ENCODE measurements at regions not wholly inside any gene's neighbourhood (a gene's known extent, or its start where the extent isn't known, plus 50 kb on each side); places are given as distances from the start of the nearest gene placed in this dataset.

DNA sequence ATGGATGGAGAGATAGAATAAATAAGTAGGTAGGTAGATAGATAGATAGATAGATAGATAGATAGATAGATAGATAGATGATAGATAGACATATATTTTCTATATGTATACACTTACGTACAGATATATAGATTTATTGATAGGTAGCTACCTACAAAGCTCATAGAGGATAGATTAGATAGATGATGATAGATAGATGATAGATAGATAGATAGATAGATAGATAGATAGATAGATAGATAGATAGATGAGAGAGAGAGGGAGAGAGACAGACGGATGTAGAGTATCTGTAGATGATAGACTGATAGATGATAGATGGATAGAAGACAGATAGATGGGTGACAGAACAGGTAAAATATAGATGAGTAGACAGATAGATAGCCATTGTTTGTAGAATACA, 191.3 kb upstream of the PFKP start:
- WGBS, 2 donors (ENCODE audit: low coverage in 1 of 2): 73 to 87% methylated on average over 2 of the region's 2 CpGs

DNA sequence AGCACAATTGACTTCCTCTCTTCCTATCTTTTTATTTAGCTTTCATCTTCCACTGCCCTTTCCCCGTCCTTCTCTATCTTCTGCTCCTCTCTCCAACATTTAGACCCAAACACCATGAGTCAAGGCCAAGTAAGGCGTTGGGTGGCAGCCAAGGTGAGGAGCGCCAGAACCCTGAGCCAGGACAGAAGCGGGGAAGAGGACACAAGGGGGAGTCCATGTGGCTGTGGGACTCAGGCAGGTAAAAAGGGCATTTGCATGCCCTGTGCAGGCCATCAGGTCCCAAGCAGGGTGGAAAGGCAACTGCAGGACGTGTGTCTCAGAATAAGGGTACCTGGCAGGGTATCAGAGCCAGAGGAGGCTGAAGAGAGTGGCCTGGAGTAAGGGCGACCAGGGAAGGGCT, 192.4 kb upstream of the PFKP start:
- 0 to 55% methylated on average over 1 to 6 of the region's 6 CpGs for WGBS, 2 donors (ENCODE audit: low coverage in 1 of 2)
- no peaks in the 10 kb centered on the region for H3K4me1 ChIP-seq
- in situ Hi-C loops (cut with MboI; ENCODE audit: low pct_ligation_motif_present in 1 of 4, low pct_unique_long_range_greater_than_20kb in 1 of 4, low sequenced_read_pairs in 3 of 4) (no loop called here), intact Hi-C loops (cut with DNase I; ENCODE audit: low total_unique reads) (no loop called here)
- H3K36me3 ChIP-seq: no peaks in the 10 kb centered on the region
- H3K9me3 ChIP-seq: no peaks in the 10 kb centered on the region
- no peak for TF ChIP-seq EP300 (IDR thresholded peaks at IDR 0.05; ENCODE audit: low read depth)
- TF ChIP-seq POLR2AphosphoS5 (IDR thresholded peaks at IDR 0.05): no peak
- no peak for TF ChIP-seq POLR2A (IDR thresholded peaks at IDR 0.05)
- TF ChIP-seq, protein P1, sequence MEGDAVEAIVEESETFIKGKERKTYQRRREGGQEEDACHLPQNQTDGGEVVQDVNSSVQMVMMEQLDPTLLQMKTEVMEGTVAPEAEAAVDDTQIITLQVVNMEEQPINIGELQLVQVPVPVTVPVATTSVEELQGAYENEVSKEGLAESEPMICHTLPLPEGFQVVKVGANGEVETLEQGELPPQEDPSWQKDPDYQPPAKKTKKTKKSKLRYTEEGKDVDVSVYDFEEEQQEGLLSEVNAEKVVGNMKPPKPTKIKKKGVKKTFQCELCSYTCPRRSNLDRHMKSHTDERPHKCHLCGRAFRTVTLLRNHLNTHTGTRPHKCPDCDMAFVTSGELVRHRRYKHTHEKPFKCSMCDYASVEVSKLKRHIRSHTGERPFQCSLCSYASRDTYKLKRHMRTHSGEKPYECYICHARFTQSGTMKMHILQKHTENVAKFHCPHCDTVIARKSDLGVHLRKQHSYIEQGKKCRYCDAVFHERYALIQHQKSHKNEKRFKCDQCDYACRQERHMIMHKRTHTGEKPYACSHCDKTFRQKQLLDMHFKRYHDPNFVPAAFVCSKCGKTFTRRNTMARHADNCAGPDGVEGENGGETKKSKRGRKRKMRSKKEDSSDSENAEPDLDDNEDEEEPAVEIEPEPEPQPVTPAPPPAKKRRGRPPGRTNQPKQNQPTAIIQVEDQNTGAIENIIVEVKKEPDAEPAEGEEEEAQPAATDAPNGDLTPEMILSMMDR (IDR thresholded peaks at IDR 0.05): no peak
- H3K27ac ChIP-seq: no peak overlapping the region
- no peaks in the 10 kb centered on the region for H3K27me3 ChIP-seq
- no peak for DNase-seq
- H3K4me3 ChIP-seq: no peak overlapping the region

More for the DNA sequence above, 191.3 kb upstream of the PFKP start:
- H3K27ac ChIP-seq: no peak overlapping the region
- H3K4me3 ChIP-seq: no peak overlapping the region
- intact Hi-C loops (cut with DNase I; ENCODE audit: low total_unique reads) (no loop called here), in situ Hi-C loops (cut with MboI; ENCODE audit: low pct_ligation_motif_present in 1 of 4, low pct_unique_long_range_greater_than_20kb in 1 of 4, low sequenced_read_pairs in 3 of 4) (no loop called here)
- no peaks in the 10 kb centered on the region for H3K4me1 ChIP-seq
- H3K36me3 ChIP-seq: no peaks in the 10 kb centered on the region
- TF ChIP-seq POLR2AphosphoS5 (IDR thresholded peaks at IDR 0.05) (no peak), POLR2A (IDR thresholded peaks at IDR 0.05) (no peak), EP300 (IDR thresholded peaks at IDR 0.05; ENCODE audit: low read depth) (no peak)
- TF ChIP-seq, protein P1 (IDR thresholded peaks at IDR 0.05): no peak
- H3K27me3 ChIP-seq: no peaks in the 10 kb centered on the region
- DNase-seq: no peak
- H3K9me3 ChIP-seq: no peaks in the 10 kb centered on the region

DNA sequence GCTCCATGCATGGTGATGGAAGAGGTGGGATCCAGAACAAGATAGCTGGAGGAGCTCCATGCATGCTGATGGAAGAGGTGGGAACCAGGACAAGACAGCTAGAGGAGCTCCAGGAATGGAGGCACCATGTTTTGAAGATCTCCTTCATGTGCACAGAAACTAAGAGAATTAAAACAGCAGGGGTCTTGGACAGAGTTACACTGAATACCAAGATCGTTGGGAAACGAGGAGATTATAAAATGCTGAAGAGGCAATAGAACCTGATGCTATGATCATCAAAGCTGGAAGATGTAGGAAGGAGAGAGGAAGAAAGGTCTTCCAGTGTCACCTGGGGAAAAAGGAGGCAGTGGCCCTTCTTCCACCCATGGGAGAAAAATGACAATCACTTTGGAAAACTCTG, 193.6 kb upstream of the PFKP start:
- no peaks in the 10 kb centered on the region for H3K36me3 ChIP-seq
- H3K4me3 ChIP-seq: no peak overlapping the region
- H3K27me3 ChIP-seq: no peaks in the 10 kb centered on the region
- no peak for DNase-seq
- H3K4me1 ChIP-seq: no peaks in the 10 kb centered on the region
- WGBS, 2 donors (ENCODE audit: low coverage in 1 of 2): 85% methylated on average over 2 of the region's 2 CpGs; no CpG with 5 or more reads in 1 of the 2 donors
- in situ Hi-C loops (cut with MboI; ENCODE audit: low pct_ligation_motif_present in 1 of 4, low pct_unique_long_range_greater_than_20kb in 1 of 4, low sequenced_read_pairs in 3 of 4): no loop called here
- H3K9me3 ChIP-seq: no peaks in the 10 kb centered on the region
- TF ChIP-seq, protein P1 (IDR thresholded peaks at IDR 0.05): no peak
- TF ChIP-seq POLR2A (IDR thresholded peaks at IDR 0.05) (no peak), EP300 (IDR thresholded peaks at IDR 0.05; ENCODE audit: low read depth) (no peak), POLR2AphosphoS5 (IDR thresholded peaks at IDR 0.05) (no peak)
- intact Hi-C loops (cut with DNase I; ENCODE audit: low total_unique reads): no loop called here
- H3K27ac ChIP-seq: no peak overlapping the region

DNA sequence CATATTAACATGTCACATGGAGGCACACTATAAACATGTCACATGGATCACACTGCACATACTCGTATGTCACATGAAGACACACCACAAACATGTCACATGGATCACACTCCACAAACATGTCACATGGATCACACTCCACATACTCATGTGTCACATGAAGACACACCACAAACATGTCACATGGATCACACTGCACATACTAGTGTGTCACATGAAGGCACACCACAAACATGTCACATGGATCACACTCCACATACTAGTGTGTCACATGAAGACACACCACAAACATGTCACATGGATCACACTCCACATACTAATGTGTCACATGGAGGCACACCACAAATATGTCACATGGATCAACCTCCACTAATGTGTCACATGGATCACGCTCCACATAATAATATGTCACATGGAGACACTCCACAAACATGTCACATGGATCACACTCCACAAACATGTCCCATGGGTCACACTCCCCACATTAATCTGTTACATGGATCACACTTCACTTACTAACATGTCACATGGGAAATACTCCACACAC, 195.6 kb upstream of the PFKP start:
- TF ChIP-seq, protein P1 (IDR thresholded peaks at IDR 0.05): no peak
- TF ChIP-seq POLR2AphosphoS5 (IDR thresholded peaks at IDR 0.05): no peak
- TF ChIP-seq EP300 (IDR thresholded peaks at IDR 0.05; ENCODE audit: low read depth): no peak
- TF ChIP-seq POLR2A (IDR thresholded peaks at IDR 0.05): no peak
- DNase-seq: no peak
- Histone ChIP-seq H3K36me3 (no peaks in the 10 kb centered on the region), H3K27me3 (no peaks in the 10 kb centered on the region), H3K27ac (no peak overlapping the region), H3K9me3 (no peaks in the 10 kb centered on the region), H3K4me1 (no peaks in the 10 kb centered on the region), H3K4me3 (no peak overlapping the region)
- intact Hi-C loops (cut with DNase I; ENCODE audit: low total_unique reads) (no loop called here), in situ Hi-C loops (cut with MboI; ENCODE audit: low pct_ligation_motif_present in 1 of 4, low pct_unique_long_range_greater_than_20kb in 1 of 4, low sequenced_read_pairs in 3 of 4) (no loop called here)
- WGBS, 2 donors (ENCODE audit: low coverage in 1 of 2): 53 to 66% methylated on average over 2 of the region's 2 CpGs
